Loucy (cell line): ENCODE measurements at regions not wholly inside any gene's neighbourhood (a gene's known extent, or its start where the extent isn't known, plus 50 kb on each side); places are given as distances from the start of the nearest gene placed in this dataset.

Source experiments
- CTCF ChIP-seq: fragments of 200-600 bp; sonication (generic); conservative IDR thresholded peaks from 2 replicates; pipeline ENCODE4 v1.5.1; 2014; ENCODE audit warnings: mild to moderate bottlenecking, antibody characterized with exemption, low read length
- EZH2phosphoT487 ChIP-seq: fragments of 200-600 bp; IDR thresholded peaks from 2 replicates; pipeline ENCODE4 v1.6.1; 2018; ENCODE audit warnings: antibody characterized with exemption, mild to moderate bottlenecking, moderate library complexity, borderline replicate concordance

- TF ChIP-seq CTCF (no peak), EZH2phosphoT487 (no peak)
These were observed 545.5 kb downstream of the TMEM114 start for GRCh38 chr16:8044796-8045195.
